ENCODE measurements at regions not wholly inside any gene's neighbourhood (a gene's known extent, or its start where the extent isn't known, plus 50 kb on each side); places are given as distances from the start of the nearest gene placed in this dataset.

- TF ChIP-seq POLR2A (IDR thresholded peaks at IDR 0.05; ENCODE audit: low read length) (no peak), CTCF (IDR thresholded peaks at IDR 0.05) (no peak), MAZ (IDR thresholded peaks at IDR 0.05; ENCODE audit: borderline replicate concordance, low read depth, low read length) (no peak), CHD2 (IDR thresholded peaks at IDR 0.05; ENCODE audit: low read length, partially characterized antibody) (no peak), MYC (IDR thresholded peaks at IDR 0.05; ENCODE audit: borderline replicate concordance, low read length) (no peak), ZSCAN20 (CRISPR knock-in tag; IDR thresholded peaks at IDR 0.05) (no peak), RARB (CRISPR knock-in tag; IDR thresholded peaks at IDR 0.05) (no peak), RNF2 (IDR thresholded peaks at IDR 0.05; ENCODE audit: borderline replicate concordance, low read depth) (no peak), USF2 (IDR thresholded peaks at IDR 0.05) (no peak), EP300 (IDR thresholded peaks at IDR 0.05) (no peak), EHMT2 (IDR thresholded peaks at IDR 0.05; ENCODE audit: low read depth) (no peak)
These were observed 1308.6 kb downstream of the ARAP2 start for GRCh38 chr4:34935739-34936138.
